Frontal cortex (tissue), 3 donors: ENCODE measurements at regions not wholly inside any gene's neighbourhood (a gene's known extent, or its start where the extent isn't known, plus 50 kb on each side); places are given as distances from the start of the nearest gene placed in this dataset.
A peak's percentile ranks its signal among the peaks of the same experiment; 100 is the strongest.

Source experiments
- DNase-seq, 2 donors: peaks; one replicate each; pipeline ENCODE4 v3.0.0; 2012; ENCODE audit warnings: low spot score in 2 of 2
- FAIRE-seq: peaks from 2 replicates; lab custom pipeline; 2012; peaks lifted over from hg19 to GRCh38; lab: Jason Lieb, UNC
- donor health status: control.
- donor health status: control.
- donor health status: control.

GRCh38 chr13:60282186-60282585 lies 114.8 kb upstream of the TDRD3 start:
- no peak for FAIRE-seq

GRCh38 chr13:60282708-60283107 lies 114.3 kb upstream of the TDRD3 start:
- DNase-seq (no peak), FAIRE-seq (no peak)

More at GRCh38 chr13:60282186-60282585, 114.8 kb upstream of the TDRD3 start:
- DNase-seq, result no peak

GRCh38 chr13:60286707-60287106 lies 110.3 kb upstream of the TDRD3 start:
- DNase-seq, result no peak
- FAIRE-seq, result no peak

- no peak for FAIRE-seq
- DNase-seq, result no peak
Measured at GRCh38 chr13:60288569-60288968, 108.5 kb upstream of the TDRD3 start.

GRCh38 chr13:60303166-60303565 lies 93.9 kb upstream of the TDRD3 start:
- no peak for DNase-seq

GRCh38 chr13:60311527-60311926 lies 85.5 kb upstream of the TDRD3 start:
- no peak for DNase-seq
- no peak for FAIRE-seq

More at GRCh38 chr13:60303166-60303565, 93.9 kb upstream of the TDRD3 start:
- no peak for FAIRE-seq

- FAIRE-seq (no peak), DNase-seq (no peak)
Measured at GRCh38 chr13:60312851-60313505, 84.0 kb upstream of the TDRD3 start.

GRCh38 chr13:60318186-60318585 lies 78.8 kb upstream of the TDRD3 start:
- no peak for FAIRE-seq
- no peak for DNase-seq

GRCh38 chr13:60324131-60324530 lies 72.9 kb upstream of the TDRD3 start:
- DNase-seq (no peak), FAIRE-seq (no peak)

- DNase-seq, result no peak
- FAIRE-seq, result no peak
Measured at GRCh38 chr13:60326273-60326672, 70.7 kb upstream of the TDRD3 start.

GRCh38 chr13:60327511-60327910 lies 69.5 kb upstream of the TDRD3 start:
- no peak for FAIRE-seq
- DNase-seq, result no peak

GRCh38 chr13:60328073-60328472 lies 68.9 kb upstream of the TDRD3 start:
- DNase-seq (no peak), FAIRE-seq (no peak)

- FAIRE-seq (no peak), DNase-seq (no peak)
Measured at GRCh38 chr13:60329221-60329923, 67.6 kb upstream of the TDRD3 start.

GRCh38 chr13:60331249-60332012 lies 65.6 kb upstream of the TDRD3 start:
- FAIRE-seq (no peak), DNase-seq (no peak)

GRCh38 chr13:60332682-60333081 lies 64.3 kb upstream of the TDRD3 start:
- DNase-seq, result no peak
- no peak for FAIRE-seq

- no peak for FAIRE-seq
- DNase-seq, result no peak
Measured at GRCh38 chr13:60334310-60334709, 62.7 kb upstream of the TDRD3 start.

GRCh38 chr13:60335531-60335930 lies 61.5 kb upstream of the TDRD3 start:
- peak; percentile 91 for FAIRE-seq
- DNase-seq, result no peak

- FAIRE-seq (no peak), DNase-seq (no peak)
Measured at GRCh38 chr13:60338754-60339153, 58.3 kb upstream of the TDRD3 start.

- DNase-seq, result no peak
- no peak for FAIRE-seq
Measured at GRCh38 chr13:60343978-60344377, 53.0 kb upstream of the TDRD3 start.

- DNase-seq, result no peak
- no peak for FAIRE-seq
Measured at GRCh38 chr13:60347174-60347573, 49.8 kb upstream of the TDRD3 start.
